HEK293T (cell line): ENCODE measurements at regions not wholly inside any gene's neighbourhood (a gene's known extent, or its start where the extent isn't known, plus 50 kb on each side); places are given as distances from the start of the nearest gene placed in this dataset.

ENCODE experiments used
- FOXA1 ChIP-seq: fragments of 450-650 bp; IDR thresholded peaks from 2 replicates; pipeline ENCODE4 v1.6.1; 2016; ENCODE audit warnings: mild to moderate bottlenecking
- FOXK2 ChIP-seq: fragments of 450-650 bp; IDR thresholded peaks from 2 replicates; pipeline ENCODE4 v1.6.1; 2016; ENCODE audit warnings: mild to moderate bottlenecking
- FOXM1 ChIP-seq: fragments of 450-650 bp; IDR thresholded peaks from 2 replicates; pipeline ENCODE4 v1.6.1; 2017; ENCODE audit warnings: mild to moderate bottlenecking, borderline replicate concordance
- SP1 ChIP-seq: fragments of 450-650 bp; IDR thresholded peaks from 2 replicates; pipeline ENCODE4 v1.6.1; 2017
- ZNF384 ChIP-seq: fragments of 450-650 bp; IDR thresholded peaks from 2 replicates; pipeline ENCODE4 v1.6.1; 2016

DNA sequence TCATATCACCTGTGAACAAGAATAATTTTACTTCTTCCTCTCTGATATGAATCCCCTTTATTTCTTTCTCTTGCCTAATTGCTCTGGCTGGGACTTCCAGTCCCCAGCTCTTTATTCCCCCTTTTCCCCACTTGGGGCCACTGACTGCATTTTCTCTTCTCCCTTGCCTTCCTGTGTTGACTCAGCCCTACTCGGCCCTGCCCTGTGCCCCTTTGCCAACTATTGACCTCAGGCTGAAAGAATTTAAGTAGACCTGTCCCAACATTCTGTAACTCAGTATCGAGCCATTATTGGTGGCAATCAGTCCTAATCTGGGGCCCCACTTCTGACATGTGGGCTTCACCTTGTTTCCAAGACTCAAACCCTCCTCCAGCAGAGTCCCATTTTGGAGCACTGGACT lies 60.6 kb upstream of the STUM start:
- TF ChIP-seq ZNF384 (no peak), FOXA1 (no peak), FOXK2 (no peak), FOXM1 (no peak), SP1 (no peak)
